Smooth muscle cell (in vitro differentiated cells): ENCODE measurements at regions not wholly inside any gene's neighbourhood (a gene's known extent, or its start where the extent isn't known, plus 50 kb on each side); places are given as distances from the start of the nearest gene placed in this dataset.
A peak's percentile ranks its signal among the peaks of the same experiment; 100 is the strongest.

ENCODE experiments used
- DNase-seq: peaks from one replicate; lab custom pipeline; 2025; ENCODE audit not compliant: unreplicated experiment; lab: John Stamatoyannopoulos, UW
- H2AFZ ChIP-seq: fragments of 200-600 bp; sonication (generic); 2 replicates; pipeline ENCODE4 v1.6.0; 2016; ENCODE audit warnings: antibody characterized with exemption, low read depth, mild to moderate bottlenecking
- H3F3A ChIP-seq: fragments of 200-600 bp; sonication (generic); 2 replicates; pipeline ENCODE4 v1.6.0; 2017; ENCODE audit warnings: antibody characterized with exemption, low read depth
- H3K27ac ChIP-seq: fragments of 200-600 bp; sonication (generic); 2 replicates; pipeline ENCODE4 v1.5.1; 2016; ENCODE audit warnings: low read depth, mild to moderate bottlenecking
- H3K27me3 ChIP-seq: fragments of 200-600 bp; sonication (generic); 2 replicates; pipeline ENCODE4 v1.6.1; 2016; ENCODE audit warnings: low read depth, mild to moderate bottlenecking
- H3K36me3 ChIP-seq: fragments of 200-600 bp; sonication (generic); 2 replicates; pipeline ENCODE4 v1.5.1; 2016; ENCODE audit warnings: low read depth
- H3K4me1 ChIP-seq: fragments of 200-600 bp; sonication (generic); 2 replicates; pipeline ENCODE4 v1.5.1; 2016; ENCODE audit warnings: low read depth
- H3K4me2 ChIP-seq: fragments of 200-600 bp; sonication (generic); 2 replicates; pipeline ENCODE4 v1.6.0; 2016; ENCODE audit warnings: mild to moderate bottlenecking
- H3K4me3 ChIP-seq: fragments of 200-600 bp; sonication (generic); 2 replicates; pipeline ENCODE4 v1.5.1; 2016; ENCODE audit warnings: mild to moderate bottlenecking
- H3K79me2 ChIP-seq: fragments of 200-600 bp; sonication (generic); 2 replicates; pipeline ENCODE4 v1.6.0; 2016; ENCODE audit warnings: low read depth, mild to moderate bottlenecking
- H3K9ac ChIP-seq: fragments of 200-600 bp; sonication (generic); 2 replicates; pipeline ENCODE4 v1.6.0; 2016; ENCODE audit warnings: low read depth
- H3K9me3 ChIP-seq: fragments of 200-600 bp; sonication (generic); replicated peaks from 2 replicates; pipeline ENCODE4 v1.5.1; 2016; ENCODE audit warnings: low read depth
- H4K20me1 ChIP-seq: fragments of 200-600 bp; sonication (generic); 2 replicates; pipeline ENCODE4 v1.6.0; 2016; ENCODE audit warnings: low read depth
- CTCF ChIP-seq: fragments of 200-600 bp; sonication (generic); IDR thresholded peaks from 2 replicates; pipeline ENCODE4 v1.5.1; 2017; ENCODE audit warnings: borderline replicate concordance, mild to moderate bottlenecking, antibody characterized with exemption; ENCODE audit not compliant: insufficient read depth, poor library complexity, severe bottlenecking
- WGBS: methylation state at CpG from one replicate; pipeline ENCODE4 v1.1.7; 2016; ENCODE audit warnings: low lambda C conversion rate; 5-methylcytosine and 5-hydroxymethylcytosine counted together

GRCh38 chr13:34640993-34641330 is 301.1 kb upstream of the NBEA start:
- peak overlapping the region; percentile 2 for H3K9ac ChIP-seq
- H3K9me3 ChIP-seq = no peaks in the 10 kb centered on the region
- H3K27me3 ChIP-seq = no peaks in the 10 kb centered on the region
- no peaks in the 10 kb centered on the region for H3K36me3 ChIP-seq
- no peaks in the 10 kb centered on the region for H4K20me1 ChIP-seq
- H3K27ac ChIP-seq = peak overlapping the region; percentile 81
- peaks cover 13% of the 10 kb centered on the region for H3K79me2 ChIP-seq
- H3F3A ChIP-seq = peaks cover 8% of the 10 kb centered on the region
- WGBS = 20% methylated on average over 4 of the region's 4 CpGs
- TF ChIP-seq CTCF = no peak
- peaks cover 39% of the 10 kb centered on the region for H3K4me1 ChIP-seq
- no peak overlapping the region for H3K4me3 ChIP-seq
- no peak for DNase-seq
- H3K4me2 ChIP-seq = peak overlapping the region; percentile 83
- H2AFZ ChIP-seq = peak overlapping the region; percentile 66

GRCh38 chr13:34647379-34648150 is 294.5 kb upstream of the NBEA start:
- Histone ChIP-seq H4K20me1 (no peaks in the 10 kb centered on the region), H3K79me2 (no peaks in the 10 kb centered on the region), H3F3A (no peaks in the 10 kb centered on the region), H3K4me3 (no peak overlapping the region), H3K9me3 (no peaks in the 10 kb centered on the region), H3K4me1 (no peaks in the 10 kb centered on the region), H3K27me3 (no peaks in the 10 kb centered on the region), H2AFZ (no peak overlapping the region), H3K27ac (peak overlapping the region; percentile 55), H3K4me2 (no peak overlapping the region), H3K36me3 (no peaks in the 10 kb centered on the region), H3K9ac (no peak overlapping the region)
- TF ChIP-seq CTCF = no peak
- no peak for DNase-seq
- WGBS = 57% methylated on average over 1 of the region's 1 CpG

- H3K4me1 ChIP-seq = peaks cover 15% of the 10 kb centered on the region
- H3K4me3 ChIP-seq = no peak overlapping the region
- H4K20me1 ChIP-seq = no peaks in the 10 kb centered on the region
- no peak overlapping the region for H3K27ac ChIP-seq
- no peak for DNase-seq
- no peak for TF ChIP-seq CTCF
- H3K27me3 ChIP-seq = no peaks in the 10 kb centered on the region
- no peaks in the 10 kb centered on the region for H3K9me3 ChIP-seq
- WGBS = 70% methylated on average over 1 of the region's 1 CpG
- H3K36me3 ChIP-seq = no peaks in the 10 kb centered on the region
- H3K79me2 ChIP-seq = no peaks in the 10 kb centered on the region
- H2AFZ ChIP-seq = no peak overlapping the region
- no peaks in the 10 kb centered on the region for H3F3A ChIP-seq
- no peak overlapping the region for H3K9ac ChIP-seq
- H3K4me2 ChIP-seq = no peak overlapping the region
Observed at GRCh38 chr13:34654203-34654602, 287.9 kb upstream of the NBEA start.

- no peak for DNase-seq
- no peaks in the 10 kb centered on the region for H4K20me1 ChIP-seq
- TF ChIP-seq CTCF = no peak
- 89% methylated on average over 6 of the region's 6 CpGs for WGBS
- no peaks in the 10 kb centered on the region for H3K79me2 ChIP-seq
- H3F3A ChIP-seq = no peaks in the 10 kb centered on the region
- no peak overlapping the region for H3K9ac ChIP-seq
- H3K36me3 ChIP-seq = no peaks in the 10 kb centered on the region
- H3K4me1 ChIP-seq = peaks cover 15% of the 10 kb centered on the region
- no peak overlapping the region for H2AFZ ChIP-seq
- H3K27me3 ChIP-seq = no peaks in the 10 kb centered on the region
- no peaks in the 10 kb centered on the region for H3K9me3 ChIP-seq
- no peak overlapping the region for H3K4me2 ChIP-seq
- H3K4me3 ChIP-seq = no peak overlapping the region
- H3K27ac ChIP-seq = no peak overlapping the region
Observed at GRCh38 chr13:34654647-34655046, 287.4 kb upstream of the NBEA start.
